Pancreas (tissue), 10 donors: ENCODE measurements at regions not wholly inside any gene's neighbourhood (a gene's known extent, or its start where the extent isn't known, plus 50 kb on each side); places are given as distances from the start of the nearest gene placed in this dataset.

Experiments
- ATAC-seq, 4 donors: fragments of 200-7000 bp; cut with Tn5 transposase; one replicate each; pipeline versions ENCODE4 v1.8.0 to v1.9.1; 2020; ENCODE audit warnings: mild to moderate bottlenecking in 4 of 4, moderate library complexity in 4 of 4
- DNase-seq, 6 donors: peaks; one replicate each; pipeline ENCODE4 v3.0.0-alpha.2; 2020
- FAIRE-seq: peaks from 2 replicates; lab custom pipeline; 2012; peaks lifted over from hg19 to GRCh38; lab: Jason Lieb, UNC
- H3K27ac ChIP-seq, 4 donors: fragments of 200-600 bp; sonication (generic); 1 replicate in 3 of 4; 2 replicates in 1 of 4; pipeline versions ENCODE4 v1.5.0 to v1.8.0; 2020
- H3K27me3 ChIP-seq, 4 donors: fragments of 200-600 bp; one replicate each; pipeline ENCODE4 v1.8.0; 2021
- H3K36me3 ChIP-seq, 3 donors: fragments of 200-600 bp; sonication (generic) in 1 of 3; one replicate each; pipeline versions ENCODE4 v1.5.0 to v1.8.0; 2020 to 2021
- H3K4me1 ChIP-seq, 3 donors: fragments of 200-600 bp; one replicate each; pipeline ENCODE4 v1.8.0; 2021
- H3K4me3 ChIP-seq, 4 donors: fragments of 200-600 bp; sonication (generic) in 2 of 4; one replicate each; pipeline versions ENCODE4 v1.5.0 to v1.8.0; 2020 to 2021
- H3K9me3 ChIP-seq, 4 donors: fragments of 200-600 bp; one replicate each; pipeline ENCODE4 v1.8.0; 2021
- WGBS, 2 donors: extraction: QIAGEN DNeasy Blood & Tissue Kit; methylation state at CpG; one replicate each; pipeline ENCODE4 v1.1.7; 2013; 5-methylcytosine and 5-hydroxymethylcytosine counted together
- intact Hi-C, 3 donors: fragments of 100-400 bp; cut with DNase I; formaldehyde crosslinking; loops; one replicate each; pipeline versions ENCODE4 v1.11.1 to v1.14.2; 2022
- TF ChIP-seq, protein P1 (sequence below), 4 donors: fragments of 200-600 bp; sonication (generic) in 3 of 4; IDR thresholded peaks; one replicate each; pipeline versions ENCODE4 v1.5.0 to v1.8.0; 2021; ENCODE audit warnings: antibody characterized with exemption in 4 of 4
- donor health status: healthy with polysubstance abuse.
- donor health status: DM: no; HTN: no; CAD: no; lungs with moderate emphysema.
- donor health status: DM: no; HTN: no; CAD: no.
- donor health status: control.
- donor health status: control.
- donor health status: Bipolar disorder and iron deficiency.
- donor health status: DM: yes; HTN: yes; CAD: no.
- donor health status: DM: no; HTN: no; CAD: no.
- donor health status: DM: no; HTN: no; CAD: no.
- donor health status: DM: yes; HTN: yes; CAD: no.

- Histone ChIP-seq H3K27me3 (no peaks in the 10 kb centered on the region), H3K4me1 (no peaks in the 10 kb centered on the region), H3K9me3 (no peaks in the 10 kb centered on the region), H3K36me3 (no peaks in the 10 kb centered on the region), H3K4me3 (no peak overlapping the region), H3K27ac (no peak overlapping the region)
- DNase-seq = peak in 2 of 6 donors; percentile 13 to 43
- FAIRE-seq = peak; percentile 94
- TF ChIP-seq, protein P1, sequence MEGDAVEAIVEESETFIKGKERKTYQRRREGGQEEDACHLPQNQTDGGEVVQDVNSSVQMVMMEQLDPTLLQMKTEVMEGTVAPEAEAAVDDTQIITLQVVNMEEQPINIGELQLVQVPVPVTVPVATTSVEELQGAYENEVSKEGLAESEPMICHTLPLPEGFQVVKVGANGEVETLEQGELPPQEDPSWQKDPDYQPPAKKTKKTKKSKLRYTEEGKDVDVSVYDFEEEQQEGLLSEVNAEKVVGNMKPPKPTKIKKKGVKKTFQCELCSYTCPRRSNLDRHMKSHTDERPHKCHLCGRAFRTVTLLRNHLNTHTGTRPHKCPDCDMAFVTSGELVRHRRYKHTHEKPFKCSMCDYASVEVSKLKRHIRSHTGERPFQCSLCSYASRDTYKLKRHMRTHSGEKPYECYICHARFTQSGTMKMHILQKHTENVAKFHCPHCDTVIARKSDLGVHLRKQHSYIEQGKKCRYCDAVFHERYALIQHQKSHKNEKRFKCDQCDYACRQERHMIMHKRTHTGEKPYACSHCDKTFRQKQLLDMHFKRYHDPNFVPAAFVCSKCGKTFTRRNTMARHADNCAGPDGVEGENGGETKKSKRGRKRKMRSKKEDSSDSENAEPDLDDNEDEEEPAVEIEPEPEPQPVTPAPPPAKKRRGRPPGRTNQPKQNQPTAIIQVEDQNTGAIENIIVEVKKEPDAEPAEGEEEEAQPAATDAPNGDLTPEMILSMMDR (IDR thresholded peaks at IDR 0.05) = no peak
- peak in 3 of 4 donors; percentile 60 to 69 (median 66) for ATAC-seq
- intact Hi-C loops = no loop called here
- WGBS, 2 donors = 74 to 81% methylated on average over 16 of the region's 16 CpGs
These were observed 136.5 kb upstream of the ETAA1 start for GRCh38 chr2:67260343-67261277.

- Histone ChIP-seq H3K9me3 (no peaks in the 10 kb centered on the region), H3K27me3 (no peaks in the 10 kb centered on the region), H3K36me3 (no peaks in the 10 kb centered on the region), H3K4me3 (no peak overlapping the region), H3K27ac (no peak overlapping the region), H3K4me1 (no peaks in the 10 kb centered on the region)
- DNase-seq (no peak), FAIRE-seq (no peak), ATAC-seq (no peak)
- TF ChIP-seq, protein P1 (IDR thresholded peaks at IDR 0.05) = no peak
- 92 to 93% methylated on average over 5 of the region's 5 CpGs for WGBS, 2 donors
- intact Hi-C loops = no loop called here
These were observed 129.9 kb upstream of the ETAA1 start for GRCh38 chr2:67267241-67267640.

DNA sequence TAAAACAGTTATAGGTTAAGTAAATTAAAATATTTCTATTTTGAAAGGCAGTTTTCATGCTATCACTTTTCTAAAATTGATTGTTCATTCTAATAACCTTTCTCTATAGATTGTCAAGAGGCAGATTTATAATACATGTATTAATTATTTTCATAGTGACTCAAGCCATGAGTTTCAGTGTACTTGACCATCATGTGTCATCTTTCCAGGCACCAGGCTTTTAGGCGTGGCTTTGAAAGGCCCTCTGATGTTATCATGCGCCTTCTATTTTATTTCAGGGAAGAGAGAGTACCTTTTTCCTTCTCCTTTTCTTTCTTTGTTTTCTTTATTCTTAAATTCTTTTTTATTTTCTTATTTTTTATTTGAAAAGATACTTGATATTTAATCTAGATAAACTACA lies 128.3 kb upstream of the ETAA1 start:
- Histone ChIP-seq H3K27me3 (no peaks in the 10 kb centered on the region), H3K4me1 (no peaks in the 10 kb centered on the region), H3K27ac (no peak overlapping the region), H3K9me3 (no peaks in the 10 kb centered on the region), H3K4me3 (no peak overlapping the region), H3K36me3 (no peaks in the 10 kb centered on the region)
- intact Hi-C loops = no loop called here
- DNase-seq (no peak), FAIRE-seq (no peak), ATAC-seq (no peak)
- TF ChIP-seq, protein P1 (IDR thresholded peaks at IDR 0.05) = no peak
- WGBS, 2 donors = 95 to 98% methylated on average over 2 of the region's 2 CpGs

- FAIRE-seq = no peak
- intact Hi-C loops = no loop called here
- WGBS, 2 donors = 81 to 84% methylated on average over 4 of the region's 4 CpGs
These were observed 124.9 kb upstream of the ETAA1 start for GRCh38 chr2:67272195-67272594.

More at GRCh38 chr2:67272195-67272594, 124.9 kb upstream of the ETAA1 start:
- no peak for DNase-seq
- Histone ChIP-seq H3K27me3 (no peaks in the 10 kb centered on the region), H3K36me3 (no peaks in the 10 kb centered on the region), H3K4me1 (no peaks in the 10 kb centered on the region), H3K27ac (no peak overlapping the region), H3K9me3 (no peaks in the 10 kb centered on the region), H3K4me3 (no peak overlapping the region)
- no peak for ATAC-seq
- TF ChIP-seq, protein P1 (IDR thresholded peaks at IDR 0.05) = no peak
